GM19025 (cell line): ENCODE measurements at regions not wholly inside any gene's neighbourhood (a gene's known extent, or its start where the extent isn't known, plus 50 kb on each side); places are given as distances from the start of the nearest gene placed in this dataset.

Source experiments
- ATAC-seq: cut with Tn5 transposase; IDR thresholded peaks from one replicate; pipeline ENCODE4 v1.9.1; 2021; ENCODE audit warnings: mild to moderate bottlenecking, low read depth, moderate library complexity; ENCODE audit not compliant: unreplicated experiment

DNA sequence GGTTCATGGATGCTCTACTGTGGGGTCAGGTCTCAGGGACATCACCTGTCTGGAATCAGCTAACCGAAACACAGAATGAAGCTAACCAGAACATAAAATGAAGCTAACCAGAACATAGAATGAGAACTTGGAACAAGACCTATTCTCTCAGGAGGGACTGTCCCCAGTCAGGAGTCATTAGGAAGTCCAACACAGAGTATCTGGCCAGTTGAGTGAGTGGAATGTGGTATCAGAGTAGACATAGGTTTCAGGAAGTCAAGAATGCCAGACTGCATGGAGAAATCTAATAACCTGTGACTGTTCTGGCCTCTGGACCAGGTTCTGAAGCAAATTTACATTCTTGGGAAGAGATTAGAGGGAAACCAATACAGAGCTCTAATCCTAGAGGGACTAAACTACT lies 609.6 kb downstream of the PRELID2 start:
- no peak for ATAC-seq

GRCh38 chr5:145223582-145223981 lies 611.6 kb downstream of the PRELID2 start:
- no peak for ATAC-seq

DNA sequence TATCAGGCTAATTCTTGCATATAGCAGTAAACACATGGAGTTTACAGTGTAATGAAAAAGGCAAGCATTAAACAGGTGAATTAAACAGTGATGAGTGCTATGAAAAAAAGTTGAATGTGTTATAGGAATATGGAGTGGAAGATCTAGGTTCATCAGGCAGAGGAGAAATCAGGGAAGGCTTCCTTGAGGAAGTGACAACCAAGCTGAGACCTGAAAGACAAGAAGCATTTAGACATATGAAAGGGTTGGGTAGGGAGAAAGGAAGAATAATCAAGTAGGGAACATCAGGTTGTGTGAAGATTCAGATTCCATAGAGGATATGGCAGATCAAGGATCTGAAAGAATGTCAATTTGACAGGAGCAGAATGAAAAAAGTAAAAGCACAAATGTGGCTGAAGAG lies 612.5 kb downstream of the PRELID2 start:
- ATAC-seq = no peak

GRCh38 chr5:145221416-145221815 lies 613.7 kb downstream of the PRELID2 start:
- no peak for ATAC-seq

DNA sequence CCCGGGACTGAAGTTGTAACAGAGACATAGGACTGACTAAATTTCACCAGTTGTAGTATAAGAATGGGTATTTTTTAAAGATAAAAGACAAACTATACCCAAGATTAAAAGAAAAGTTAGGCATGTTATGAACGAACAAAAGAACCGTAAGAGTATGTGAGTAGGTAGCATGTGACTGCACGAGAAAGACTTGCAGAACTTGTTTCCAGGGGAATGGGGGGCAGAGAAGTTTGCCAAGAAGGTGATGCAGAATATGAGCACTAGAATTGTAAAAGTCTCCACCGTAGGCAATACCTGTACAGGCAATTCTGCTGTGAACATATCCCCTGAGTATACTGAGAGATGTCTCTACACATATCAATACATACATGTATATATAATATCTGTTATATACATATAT lies 614.7 kb downstream of the PRELID2 start:
- no peak for ATAC-seq

DNA sequence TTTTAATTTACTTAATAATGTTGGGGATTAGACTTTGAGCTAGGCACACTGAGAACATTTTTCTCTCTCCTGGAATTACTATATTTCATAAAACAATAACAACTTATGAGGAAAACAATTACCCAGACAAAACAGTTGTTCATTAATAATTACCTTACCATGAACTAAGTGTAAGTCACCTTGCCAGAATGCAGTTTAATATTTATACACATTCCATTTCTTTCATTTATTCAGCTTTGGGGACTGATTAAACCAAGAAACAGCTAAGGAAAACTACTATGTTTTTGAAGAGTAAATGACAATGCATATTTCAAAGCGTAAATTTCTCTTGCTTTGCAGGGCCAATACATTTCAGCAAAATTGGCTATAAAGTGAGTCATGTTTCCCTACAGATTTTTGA lies 616.2 kb downstream of the PRELID2 start:
- no peak for ATAC-seq

GRCh38 chr5:145218019-145218418 lies 617.1 kb downstream of the PRELID2 start:
- no peak for ATAC-seq

DNA sequence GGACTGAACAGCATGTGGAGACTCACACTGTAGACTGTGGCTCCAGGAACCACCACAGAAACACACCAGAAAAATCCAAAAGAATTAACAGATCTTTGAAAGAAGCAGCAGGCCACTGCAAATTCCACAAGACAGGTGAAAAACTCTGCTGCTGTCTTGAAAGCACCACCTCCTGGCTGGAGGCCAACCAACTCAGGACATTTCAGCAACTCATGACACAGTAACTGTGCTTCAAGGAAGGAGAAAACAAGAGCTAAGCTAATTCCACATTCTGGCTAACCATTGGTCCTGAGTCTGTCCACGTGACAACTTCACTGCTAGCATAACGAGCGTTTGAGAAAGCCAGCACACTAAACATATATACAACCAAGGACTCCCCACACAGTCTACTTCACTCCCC lies 625.1 kb downstream of the PRELID2 start:
- ATAC-seq = no peak

- no peak for ATAC-seq
Measured at GRCh38 chr5:145205546-145205945, 629.6 kb downstream of the PRELID2 start.

DNA sequence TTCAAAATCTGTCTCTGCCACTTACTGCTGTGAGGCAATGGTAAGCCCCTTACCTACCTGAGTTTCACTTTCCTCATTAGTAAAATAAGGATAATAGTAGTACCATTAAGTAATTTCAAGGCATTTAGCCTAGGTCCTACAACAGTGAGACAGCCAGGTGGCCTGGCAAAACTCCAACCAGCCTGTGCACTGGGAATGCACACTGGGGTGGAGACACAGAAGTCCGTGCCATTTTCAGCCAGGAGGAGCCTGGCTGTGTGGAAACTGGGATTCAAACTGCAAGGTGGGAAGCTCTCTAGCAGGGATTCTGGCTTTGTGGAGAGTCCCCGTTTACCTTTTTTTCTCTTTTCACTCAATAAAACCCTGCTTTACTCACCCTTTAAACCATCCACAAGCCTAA lies 630.4 kb downstream of the PRELID2 start:
- ATAC-seq = no peak

DNA sequence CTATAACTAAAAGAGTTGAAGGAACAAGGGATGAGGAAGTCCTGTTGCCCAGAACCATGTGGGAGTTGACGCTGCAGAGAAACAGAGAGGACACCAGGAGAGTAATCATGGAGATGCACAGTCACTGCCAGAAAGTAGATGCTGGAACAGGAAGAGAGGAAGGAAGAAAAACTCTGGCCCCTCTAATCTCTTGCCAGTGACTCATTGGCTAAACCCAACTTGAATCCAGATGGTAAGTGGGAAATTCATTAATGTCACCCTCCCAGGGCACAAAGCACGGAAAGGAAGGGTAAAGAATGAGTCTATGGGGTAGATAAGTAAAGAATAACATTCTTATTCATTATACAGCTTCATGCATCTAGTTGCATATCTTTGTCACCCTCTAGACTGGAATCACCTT lies 631.9 kb downstream of the PRELID2 start:
- no peak for ATAC-seq

- ATAC-seq = no peak
Measured at GRCh38 chr5:145198525-145199260, 636.4 kb downstream of the PRELID2 start.

- ATAC-seq = no peak
Measured at GRCh38 chr5:145189746-145190145, 645.4 kb downstream of the PRELID2 start.

GRCh38 chr5:145180371-145180770 lies 654.8 kb downstream of the PRELID2 start:
- no peak for ATAC-seq

GRCh38 chr5:145178641-145179523 lies 656.3 kb downstream of the PRELID2 start:
- no peak for ATAC-seq

- ATAC-seq = no peak
Measured at GRCh38 chr5:145176041-145176440, 659.1 kb downstream of the PRELID2 start.

DNA sequence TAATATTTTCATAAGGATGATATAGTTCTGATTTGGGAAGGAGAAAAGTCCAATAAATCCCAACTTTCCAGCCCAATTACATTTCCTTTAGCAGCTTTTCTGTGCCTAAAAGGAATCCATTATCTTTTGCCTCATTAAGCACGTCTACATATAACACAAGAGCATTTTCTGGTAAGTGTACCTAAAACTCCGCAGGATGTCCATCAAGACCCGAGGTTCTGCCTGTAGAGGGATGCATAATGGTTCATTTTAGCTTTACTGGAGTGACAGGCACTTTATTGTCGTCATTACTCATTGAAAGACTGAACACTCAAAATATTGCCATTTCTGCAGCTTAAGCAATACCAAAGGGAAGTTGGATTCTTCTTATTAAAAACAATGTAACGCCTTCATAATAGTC lies 669.0 kb downstream of the PRELID2 start:
- ATAC-seq = no peak

- ATAC-seq = no peak
Measured at GRCh38 chr5:145163876-145164275, 671.3 kb downstream of the PRELID2 start.

GRCh38 chr5:145162626-145163025 lies 672.5 kb downstream of the PRELID2 start:
- ATAC-seq = no peak

DNA sequence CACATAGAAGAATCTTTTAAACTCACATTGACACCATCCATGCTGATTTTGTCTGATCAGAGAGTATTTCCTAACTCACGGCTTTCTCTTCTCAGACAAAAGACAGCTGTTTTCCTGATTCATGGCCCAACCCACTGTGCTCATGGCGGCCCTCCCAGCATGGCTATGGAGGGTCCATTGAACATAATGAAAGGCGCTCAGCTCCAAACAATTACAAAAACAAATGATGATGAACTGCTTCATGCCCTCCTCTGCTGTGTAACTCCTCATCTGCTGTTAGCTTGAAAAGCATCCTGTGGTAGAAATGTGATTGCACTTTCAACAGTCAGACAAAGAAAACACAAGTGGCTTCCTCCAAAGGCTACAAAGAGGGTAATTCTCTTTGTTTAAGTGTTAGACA lies 673.8 kb downstream of the PRELID2 start:
- ATAC-seq = no peak

GRCh38 chr5:145160679-145161078 lies 674.5 kb downstream of the PRELID2 start:
- no peak for ATAC-seq

- ATAC-seq = no peak
Measured at GRCh38 chr5:145158730-145159129, 676.4 kb downstream of the PRELID2 start.
